Ecto neural progenitor cell (in vitro differentiated cells): ENCODE measurements at regions not wholly inside any gene's neighbourhood (a gene's known extent, or its start where the extent isn't known, plus 50 kb on each side); places are given as distances from the start of the nearest gene placed in this dataset.
"Not testable (repeated sequence)": the region's sequence is repeated elsewhere in the genome, so short reads cannot be mapped to it uniquely, and the experiment has no call there.

Experiments
- DNase-seq: peaks from one replicate; pipeline ENCODE4 v3.0.0-alpha.2; 2018; ENCODE audit warnings: low spot score

DNA sequence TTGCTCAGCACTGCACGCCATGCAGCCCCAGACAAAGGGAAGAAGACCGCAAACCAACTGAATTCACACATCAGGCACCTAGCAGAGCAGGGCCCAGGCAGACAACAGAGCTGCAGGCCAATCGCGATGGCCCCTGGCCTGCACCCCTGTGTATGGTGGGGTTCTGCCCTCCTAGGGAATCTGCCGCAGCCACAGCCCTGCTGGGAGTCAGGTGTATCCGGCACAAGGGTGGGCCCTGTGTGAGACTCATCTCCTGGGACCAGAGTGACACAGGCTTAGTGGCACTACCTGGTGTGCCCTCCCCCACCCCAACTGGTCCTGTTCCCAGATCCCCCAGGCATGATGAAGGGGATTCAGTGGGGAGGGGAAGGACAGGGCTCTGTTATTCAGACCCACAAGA, 122.8 kb downstream of the ATPSCKMT start:
- no peak for DNase-seq

DNA sequence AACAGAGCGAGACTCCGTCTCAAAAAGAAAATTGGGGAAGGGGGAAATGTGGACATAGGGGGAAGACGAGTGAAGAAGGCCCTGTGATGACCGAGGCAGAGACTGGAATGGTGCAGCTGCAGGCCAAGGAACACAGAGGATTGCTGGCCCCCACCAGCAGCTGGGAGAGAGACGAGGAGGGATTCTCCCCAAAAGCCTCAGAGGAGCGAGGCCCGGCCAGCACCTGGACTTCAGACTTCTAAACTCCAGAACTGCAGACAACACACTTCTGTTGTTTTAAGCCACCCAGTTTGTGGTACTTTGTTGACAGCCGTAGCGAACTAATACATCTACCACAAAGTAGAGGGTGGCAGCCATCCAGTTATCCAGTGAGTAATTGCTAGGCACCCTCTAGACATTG, 124.6 kb downstream of the ATPSCKMT start:
- peak; percentile 14 for DNase-seq

DNA sequence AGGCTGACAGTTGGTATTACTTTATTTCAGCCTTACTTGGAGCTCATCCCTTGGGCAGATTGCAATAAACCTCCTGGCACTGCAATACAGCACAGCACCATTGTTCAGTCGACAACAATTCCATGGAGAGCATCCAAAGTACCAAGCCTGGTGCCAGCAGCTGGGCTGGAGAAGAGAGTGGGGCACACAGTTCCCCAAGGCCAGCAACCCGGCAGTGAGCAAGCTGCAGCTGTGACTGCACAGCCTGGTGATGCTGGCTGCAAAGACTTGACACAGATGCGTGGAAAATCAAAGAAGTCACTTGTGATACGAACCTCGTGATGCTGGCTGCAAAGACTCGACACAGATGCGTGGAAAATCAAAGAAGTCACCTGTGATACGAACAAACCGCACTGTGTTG, 125.4 kb downstream of the ATPSCKMT start:
- peak; percentile 29 for DNase-seq

DNA sequence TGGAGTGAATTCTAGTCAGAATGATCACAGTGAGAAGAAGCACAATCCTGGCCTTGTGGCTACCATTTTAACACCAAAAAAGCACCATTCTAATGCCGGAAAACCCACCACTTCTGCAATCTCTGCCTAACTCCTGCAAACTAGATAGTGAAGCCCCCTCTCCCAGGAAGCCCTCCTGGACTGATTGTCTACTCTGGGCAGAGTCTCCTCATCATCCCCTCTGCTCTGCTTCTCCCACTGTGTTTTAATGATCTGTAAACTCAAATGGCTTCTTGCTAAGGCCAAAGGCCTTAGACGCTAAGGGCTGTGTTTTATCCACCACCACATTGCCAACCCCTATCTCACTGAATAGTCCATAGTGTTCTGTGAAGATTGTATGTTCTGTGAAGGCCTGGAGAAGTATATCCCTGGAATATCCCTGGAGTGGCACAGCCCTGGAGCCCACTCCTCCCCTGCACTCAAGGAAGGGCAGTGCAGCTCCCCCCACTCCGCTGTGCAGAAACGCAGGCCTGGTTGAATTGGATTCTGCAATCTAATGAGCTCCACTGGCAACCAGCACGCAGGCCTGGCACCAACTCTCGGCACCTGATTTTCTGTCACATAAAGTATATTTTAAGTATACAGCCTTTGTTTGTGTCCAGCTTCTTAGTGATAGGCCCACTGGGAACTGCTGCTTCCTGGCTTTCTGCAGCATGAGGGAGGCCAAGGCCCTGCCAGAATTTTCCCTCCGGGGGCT, 126.3 kb downstream of the ATPSCKMT start:
- DNase-seq: peak; percentile 19

DNA sequence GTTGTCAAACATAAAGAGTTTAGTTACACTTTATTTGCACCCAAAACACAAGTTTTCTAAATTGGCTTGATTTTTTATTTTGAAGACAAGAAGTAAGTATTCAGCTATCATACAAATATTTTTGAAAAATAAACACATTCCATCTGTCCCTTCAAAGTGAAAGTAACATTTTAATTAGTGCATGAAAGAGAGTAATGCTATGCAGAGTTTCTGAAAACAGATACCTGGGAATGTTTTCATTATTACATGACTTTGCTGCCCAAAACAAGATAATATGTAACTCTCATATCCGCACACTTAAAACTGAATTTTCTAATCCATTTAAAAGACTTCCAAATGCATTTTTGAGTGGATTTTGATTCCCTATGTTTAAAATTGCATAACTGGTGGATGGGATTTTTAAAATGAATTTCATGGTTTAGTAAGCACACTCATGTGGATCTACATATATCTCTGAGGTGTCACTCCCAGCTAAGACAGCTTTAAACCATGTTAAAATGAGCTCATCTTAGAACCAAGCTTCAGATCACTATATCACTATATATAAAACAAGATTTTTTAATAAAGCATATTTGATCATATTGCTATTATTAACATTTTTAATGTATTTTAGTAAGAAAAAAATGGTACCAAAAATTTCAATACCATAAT, 127.5 kb downstream of the ATPSCKMT start:
- no peak for DNase-seq

DNA sequence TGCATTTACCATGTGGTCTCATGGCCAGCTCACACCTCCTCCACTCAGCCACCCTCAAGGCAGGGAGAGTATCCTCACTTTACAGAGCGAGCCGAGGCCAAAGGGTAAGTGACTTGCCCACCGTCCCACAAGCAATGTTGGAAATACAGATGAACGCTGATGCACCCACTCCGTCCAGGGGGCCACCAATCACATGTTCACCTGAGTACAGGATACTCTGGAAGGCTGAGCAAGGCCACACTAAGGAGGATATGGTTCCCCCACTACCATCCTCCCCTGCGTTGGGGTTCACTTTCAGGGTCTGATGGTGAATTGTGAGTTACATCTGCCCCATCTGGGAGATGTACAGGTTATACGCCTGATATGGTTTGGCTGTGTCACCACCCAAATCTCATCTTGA, 128.8 kb downstream of the ATPSCKMT start:
- DNase-seq: peak; percentile 17

DNA sequence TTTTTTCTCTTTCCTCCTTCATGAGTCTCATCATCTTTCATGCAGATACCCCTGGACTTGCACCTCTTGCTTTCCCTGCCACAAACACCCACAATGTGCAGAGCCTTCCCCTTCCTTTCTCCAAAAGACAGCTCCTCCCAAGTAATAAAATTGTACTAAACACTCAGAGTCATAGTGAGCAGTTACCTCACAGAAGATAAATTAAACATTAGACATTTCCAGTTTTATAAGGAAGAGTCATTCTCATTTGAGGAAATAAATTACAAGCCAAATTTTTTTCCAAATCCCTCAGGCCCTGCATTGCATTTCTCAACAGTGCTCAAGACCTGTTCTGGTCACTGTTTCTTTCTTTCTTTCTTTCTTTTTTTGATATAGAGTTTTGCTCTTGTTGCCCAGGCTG, 131.5 kb downstream of the ATPSCKMT start:
- no peak for DNase-seq

DNA sequence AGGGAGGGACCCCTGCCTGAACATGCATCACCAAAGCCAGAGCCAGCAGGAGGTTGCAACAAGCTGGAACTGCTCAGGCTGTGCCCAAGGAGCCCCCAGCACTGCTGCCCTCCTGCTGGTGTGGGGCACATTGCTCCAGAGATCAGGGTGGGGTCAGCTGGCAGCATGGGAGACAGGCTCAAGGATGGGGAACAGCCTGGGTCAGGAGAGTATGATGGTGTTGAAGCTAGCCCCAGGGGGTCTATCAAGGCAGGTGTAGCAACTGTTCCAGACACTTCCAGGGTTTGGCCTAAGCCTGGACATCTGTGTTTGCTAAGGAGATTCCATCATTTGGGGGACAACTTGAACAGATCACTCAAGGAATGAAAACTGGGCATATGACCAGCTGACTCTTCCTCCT, 133.1 kb downstream of the ATPSCKMT start:
- no peak for DNase-seq

DNA sequence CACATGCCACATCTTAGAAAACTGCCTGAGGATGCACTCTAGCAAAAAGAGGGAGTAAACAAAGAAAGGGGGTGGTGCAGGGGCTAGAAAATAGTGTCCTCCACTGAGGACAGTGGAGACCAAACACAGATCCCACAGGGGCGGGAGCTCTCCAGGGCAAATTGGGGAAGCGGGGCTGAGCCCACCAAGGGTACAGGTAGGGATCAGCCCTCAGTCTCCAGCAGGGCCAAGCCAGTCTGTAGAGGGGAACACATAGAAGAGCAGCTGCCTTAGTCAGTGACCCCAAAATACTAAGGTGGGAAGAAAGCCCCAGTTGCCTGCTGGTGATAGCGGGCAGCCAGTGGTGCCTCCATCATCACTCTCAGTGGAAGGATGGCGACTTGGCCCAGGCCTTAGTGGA, 134.0 kb downstream of the ATPSCKMT start:
- no peak for DNase-seq

DNA sequence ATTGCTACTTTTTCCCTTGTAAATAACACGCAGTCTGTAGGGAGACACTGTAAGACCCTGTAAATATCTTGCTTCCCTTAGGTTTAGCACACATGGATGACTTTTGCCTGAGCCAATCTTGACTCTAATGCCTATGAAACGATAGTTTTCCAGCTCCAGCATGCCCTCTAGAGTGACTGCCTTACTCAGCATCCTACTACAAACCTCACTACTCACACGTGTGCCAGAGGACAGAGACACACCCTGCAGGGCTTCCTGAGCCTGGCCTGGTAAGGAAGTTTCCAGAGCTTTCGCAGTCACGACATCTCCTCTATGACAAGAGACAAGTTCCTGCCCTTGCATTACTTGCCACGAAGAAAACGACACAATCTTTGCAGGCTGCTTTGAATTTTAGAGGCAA, 138.1 kb downstream of the ATPSCKMT start:
- peak; percentile 58 for DNase-seq

DNA sequence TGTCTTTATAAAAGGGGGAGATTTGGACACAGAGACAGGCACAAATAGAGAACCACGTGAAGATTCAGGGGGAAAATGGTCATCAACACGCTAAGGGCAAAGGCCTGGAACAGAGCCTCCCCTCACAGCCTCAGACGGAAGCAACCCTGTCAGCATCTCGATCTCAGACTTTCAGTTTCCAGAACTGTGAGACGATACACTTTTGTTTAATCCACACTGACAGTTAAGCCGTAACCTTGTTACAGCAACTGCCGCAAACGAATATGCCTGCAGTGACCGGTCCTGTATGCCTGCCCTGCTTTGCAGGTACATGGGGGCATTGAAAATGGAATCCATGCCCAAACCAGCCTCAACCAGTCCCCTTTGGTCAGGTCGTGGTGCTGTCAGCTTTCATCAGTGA, 139.5 kb downstream of the ATPSCKMT start:
- DNase-seq: no peak

DNA sequence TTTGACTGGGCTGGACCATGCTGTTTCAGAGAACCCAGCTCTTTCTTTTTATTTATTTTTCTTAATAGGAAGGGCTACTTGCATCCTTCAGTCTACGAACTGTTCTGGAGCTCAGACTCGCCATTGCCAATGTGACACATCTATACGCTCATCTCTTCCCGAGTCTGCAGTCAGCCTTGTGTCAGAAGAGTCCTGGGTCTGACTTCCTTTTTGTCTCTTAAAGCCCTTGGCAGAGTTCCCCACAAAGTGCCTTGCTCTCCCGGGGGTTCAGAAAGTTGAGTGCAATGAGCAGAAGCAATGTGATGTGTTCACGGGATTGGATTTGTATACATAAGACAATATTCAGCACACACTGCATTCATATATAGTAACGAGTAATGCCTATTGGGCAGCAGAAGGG, 140.4 kb downstream of the ATPSCKMT start:
- no peak for DNase-seq

DNA sequence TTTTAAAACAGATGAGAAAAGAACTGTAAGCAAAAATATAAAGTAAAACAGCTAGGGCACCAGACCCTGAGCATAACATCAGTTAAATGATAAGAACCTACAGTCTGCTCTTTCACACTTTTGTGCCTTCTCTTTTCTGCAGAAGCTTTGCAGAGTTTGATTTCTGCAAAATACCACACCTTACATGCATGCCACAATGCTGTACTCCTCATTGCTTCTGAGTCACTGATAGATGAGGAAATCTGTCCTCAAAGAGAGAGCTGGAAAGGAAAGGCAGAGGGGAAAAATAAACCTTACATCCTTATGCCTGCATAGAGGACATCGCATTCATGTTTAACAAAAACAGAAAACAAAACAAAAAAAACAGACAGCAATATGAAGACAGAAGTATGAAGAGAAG, 142.9 kb downstream of the ATPSCKMT start:
- DNase-seq: no peak

DNA sequence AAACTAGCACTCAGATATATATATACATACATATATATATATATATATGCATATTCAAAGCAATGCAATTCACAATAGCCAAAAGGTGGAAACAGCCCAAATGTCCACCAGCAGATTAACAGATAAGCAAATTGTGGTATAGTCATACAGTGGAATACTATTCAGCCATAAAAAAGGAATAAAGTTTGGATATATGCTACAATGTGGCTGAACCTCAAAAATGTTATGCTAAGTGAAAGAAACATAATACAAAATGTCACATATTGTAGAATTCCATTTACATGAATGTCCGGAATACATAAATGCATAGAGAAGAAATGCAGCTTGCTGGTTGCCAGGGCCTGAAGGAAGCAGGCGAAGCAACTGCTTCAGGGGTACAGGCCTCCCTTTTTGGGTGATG, 143.4 kb downstream of the ATPSCKMT start:
- DNase-seq: no peak

DNA sequence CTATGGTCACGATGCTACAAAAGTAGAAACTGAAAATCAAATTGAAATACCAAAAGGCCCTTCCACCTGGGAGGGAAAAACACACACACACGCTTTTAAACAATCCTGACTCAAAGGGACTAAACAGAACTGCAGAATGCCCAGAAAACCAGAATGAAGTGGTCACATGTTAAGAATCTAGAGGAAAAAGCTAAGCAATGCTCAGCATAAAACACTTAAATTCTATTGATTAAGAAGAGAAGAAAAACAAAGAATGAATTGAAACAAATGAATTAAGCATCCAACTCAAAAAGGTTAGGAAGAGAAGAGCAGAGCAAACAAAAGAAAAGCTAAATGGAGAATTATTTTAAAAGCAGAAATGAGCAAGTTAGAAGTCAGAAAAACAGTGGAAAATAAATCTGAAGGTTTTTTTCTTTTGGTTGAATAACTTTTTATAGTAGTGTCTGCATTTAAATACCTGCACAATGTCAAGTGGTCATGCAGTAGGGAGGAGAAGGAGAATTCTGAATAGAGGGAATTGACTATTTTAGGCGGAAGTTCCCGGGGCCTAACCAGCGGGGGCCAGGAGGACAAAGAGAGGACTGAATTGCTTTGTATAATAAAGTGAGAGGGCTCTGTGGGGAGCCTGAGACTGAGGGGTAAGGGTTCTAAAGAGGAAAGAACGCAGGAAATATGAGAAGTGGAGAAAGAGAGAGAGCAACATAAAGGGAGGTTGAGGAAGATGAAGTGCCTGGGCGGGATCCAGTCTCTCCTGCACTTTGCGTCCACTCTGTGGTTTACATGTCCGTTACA, 146.8 kb downstream of the ATPSCKMT start:
- DNase-seq: no peak

DNA sequence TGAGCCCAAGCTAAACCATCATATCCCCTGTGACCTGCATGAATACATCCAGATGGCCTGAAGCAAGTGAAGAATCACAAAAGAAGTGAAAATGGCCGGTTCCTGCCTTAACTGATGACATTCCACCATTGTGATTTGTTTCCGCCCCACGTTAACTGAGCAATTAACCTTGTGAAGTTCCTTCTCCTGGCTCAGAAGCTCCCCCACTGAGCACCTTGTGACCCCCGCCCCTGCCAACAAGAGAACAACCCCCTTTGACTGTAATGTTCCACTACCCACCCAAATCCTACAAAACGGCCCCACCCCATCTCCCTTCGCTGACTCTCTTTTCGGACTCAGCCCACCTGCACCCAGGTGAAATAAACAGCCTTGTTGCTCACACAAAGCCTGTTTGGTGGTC, 147.5 kb downstream of the ATPSCKMT start:
- not testable (repeated sequence) for DNase-seq

DNA sequence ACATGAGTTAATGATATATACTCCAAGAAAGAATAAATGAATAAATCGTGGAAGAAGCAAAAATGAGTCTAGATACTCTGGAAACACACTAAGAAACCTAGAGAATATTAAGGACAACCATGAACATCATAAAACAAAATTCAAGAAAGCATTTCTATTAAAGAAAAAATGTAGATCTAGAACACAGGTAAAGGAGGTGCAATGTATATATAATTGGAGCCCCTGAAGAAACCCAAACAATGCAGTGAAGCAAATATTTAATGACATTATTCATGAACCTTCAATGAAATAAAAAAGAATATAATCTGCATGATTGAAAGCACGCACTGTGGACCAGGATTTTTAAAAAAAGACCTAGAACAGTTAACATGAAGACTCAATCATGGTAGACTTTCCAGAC, 150.1 kb downstream of the ATPSCKMT start:
- no peak for DNase-seq

DNA sequence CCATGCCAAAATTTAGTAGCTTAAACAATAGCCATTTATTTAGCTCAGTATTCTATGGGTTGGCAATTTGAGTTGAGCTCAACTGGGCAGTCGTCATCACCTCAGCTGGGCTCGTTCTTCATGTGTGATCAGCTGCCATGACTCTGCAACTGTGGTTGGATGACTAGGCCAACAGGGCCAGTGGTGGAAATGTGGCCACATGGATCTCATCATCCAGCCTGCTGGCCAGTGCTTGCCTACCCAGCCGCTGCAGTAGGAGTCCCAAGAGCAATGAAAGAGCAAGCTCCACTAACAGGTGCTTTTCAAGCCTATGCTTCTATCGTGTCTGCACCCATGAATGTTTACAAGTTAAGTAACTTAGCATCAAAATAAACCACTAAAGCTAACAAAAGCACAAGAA, 158.0 kb downstream of the ATPSCKMT start:
- DNase-seq: no peak

DNA sequence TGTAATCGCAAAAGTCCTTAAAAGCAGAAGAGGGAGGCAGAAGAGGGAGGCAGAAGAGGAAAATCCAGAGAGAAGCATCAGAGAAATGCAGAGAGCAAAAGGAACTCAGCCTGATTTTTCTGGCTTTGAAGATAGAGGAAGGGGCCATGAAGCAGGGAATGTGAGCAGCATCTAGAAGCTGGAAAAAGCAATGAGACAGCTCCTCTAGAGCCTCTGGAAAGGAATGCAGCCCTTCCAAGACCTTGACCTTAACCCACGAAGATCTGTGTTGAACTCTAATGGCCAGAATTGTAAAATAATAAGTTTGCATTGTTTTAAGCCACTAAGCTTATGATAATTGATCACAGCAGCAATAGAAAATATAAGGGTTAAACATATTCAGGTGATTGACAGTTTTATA, 159.6 kb downstream of the ATPSCKMT start:
- no peak for DNase-seq

DNA sequence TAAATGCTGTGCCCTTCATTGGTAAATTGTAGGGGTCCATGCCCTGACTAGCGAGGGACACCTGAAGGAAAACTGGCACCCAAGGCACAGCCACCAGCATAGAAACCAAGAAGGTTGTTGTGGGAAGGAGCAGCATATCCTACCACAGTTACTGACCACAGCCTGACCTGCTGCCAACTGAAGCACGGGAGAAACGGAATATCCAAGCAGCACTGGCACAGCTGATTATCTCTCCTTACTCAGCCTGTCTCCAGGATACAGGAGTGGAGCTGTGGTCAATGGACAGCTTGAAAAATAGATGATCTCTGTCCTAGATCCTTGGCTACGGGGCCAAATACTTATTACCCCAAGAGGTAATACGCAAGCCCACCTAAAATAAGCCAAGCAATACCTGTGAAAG, 164.5 kb downstream of the ATPSCKMT start:
- DNase-seq: no peak

DNA sequence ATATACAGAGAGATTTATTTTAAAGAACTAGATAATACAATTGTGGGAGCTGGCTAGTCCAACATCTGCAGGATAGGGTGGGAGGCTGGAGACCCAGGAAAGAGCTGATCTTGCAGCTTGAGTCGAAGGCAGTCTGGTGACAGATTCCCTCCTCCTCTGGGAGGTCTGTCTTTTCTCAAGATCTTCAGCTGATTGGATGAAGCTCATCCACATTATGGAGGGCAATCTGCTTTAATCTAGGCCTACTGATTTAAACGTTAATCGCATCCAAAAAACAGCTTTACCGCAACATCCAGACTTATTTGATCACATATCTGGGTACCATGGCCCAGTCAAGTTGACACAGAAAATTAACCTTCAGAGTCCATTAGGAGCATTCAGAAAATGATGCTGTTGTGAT, 168.1 kb downstream of the ATPSCKMT start:
- no peak for DNase-seq

DNA sequence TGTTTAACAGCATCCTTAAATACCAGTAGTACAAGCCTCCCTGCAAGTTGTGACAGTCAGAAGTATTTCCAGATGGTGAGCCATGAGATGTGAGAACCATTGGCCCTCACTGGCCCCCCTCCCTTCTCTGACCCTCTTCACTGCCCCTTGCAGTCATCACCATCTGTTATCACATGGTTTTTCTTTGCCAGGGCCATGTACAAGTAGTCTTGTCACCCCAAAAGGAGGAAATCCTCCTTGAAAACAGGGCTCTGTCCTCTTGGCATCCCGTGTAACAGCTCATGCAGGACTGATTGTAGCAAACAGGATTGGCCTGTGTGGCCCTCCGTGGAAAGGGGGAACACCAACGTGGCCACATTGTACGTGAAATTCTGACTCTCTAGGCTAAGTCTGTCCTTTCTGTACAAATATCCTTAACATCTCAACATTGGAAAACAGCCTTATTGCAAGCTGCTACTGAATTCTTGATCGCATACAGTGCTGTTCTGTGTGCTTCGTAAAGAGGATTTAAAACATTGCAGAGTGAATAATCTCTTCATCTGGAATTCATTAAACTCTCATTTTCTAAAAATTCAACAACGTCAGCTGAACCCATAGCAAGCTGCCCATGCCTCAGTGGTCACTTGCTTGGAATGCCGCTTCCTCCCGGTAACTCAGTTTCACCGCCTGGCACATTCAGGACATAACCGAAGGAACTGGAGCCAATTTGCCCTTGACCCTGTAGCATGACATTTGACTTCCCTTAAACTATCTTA, 171.7 kb downstream of the ATPSCKMT start:
- DNase-seq: no peak
